ENCODE measurements at regions not wholly inside any gene's neighbourhood (a gene's known extent, or its start where the extent isn't known, plus 50 kb on each side); places are given as distances from the start of the nearest gene placed in this dataset.
"Not testable (repeated sequence)": the region's sequence is repeated elsewhere in the genome, so short reads cannot be mapped to it uniquely, and the experiment has no call there.

DNA sequence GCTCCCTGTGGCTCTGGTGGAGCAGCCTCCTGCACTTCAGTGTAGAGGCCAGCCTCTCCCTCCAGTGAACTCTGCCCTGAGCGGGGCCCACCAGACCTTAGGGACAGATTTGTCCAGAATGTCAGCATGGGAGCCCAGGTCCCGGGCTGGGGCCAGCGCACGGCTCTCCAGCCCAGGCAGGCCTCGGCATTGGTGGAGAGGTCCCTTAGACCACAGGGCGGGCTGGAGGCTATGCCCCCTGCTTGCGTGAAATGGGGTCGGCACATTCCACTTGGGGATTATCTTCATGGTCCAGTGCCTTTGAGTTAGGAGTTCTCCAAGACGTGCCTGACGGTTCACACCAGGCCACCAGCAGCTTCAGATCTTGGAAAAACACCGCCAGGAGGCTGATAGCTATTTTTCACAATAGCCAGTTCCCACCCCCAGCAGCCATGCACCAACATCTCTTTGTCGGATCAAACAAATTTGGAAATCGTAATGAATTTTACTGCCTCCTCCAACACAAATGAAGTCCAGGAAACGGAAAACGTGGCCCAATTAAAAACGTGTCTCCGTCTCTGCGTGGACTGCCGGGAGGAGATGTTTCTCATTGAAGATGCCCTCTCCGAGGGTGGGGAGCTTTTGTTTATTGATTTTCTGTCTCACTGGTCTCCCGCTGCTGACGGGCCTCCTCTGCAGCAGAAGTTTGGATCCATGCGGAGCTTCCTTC, 110.0 kb upstream of the CIBAR2 start:
- no peak for DNase-seq

DNA sequence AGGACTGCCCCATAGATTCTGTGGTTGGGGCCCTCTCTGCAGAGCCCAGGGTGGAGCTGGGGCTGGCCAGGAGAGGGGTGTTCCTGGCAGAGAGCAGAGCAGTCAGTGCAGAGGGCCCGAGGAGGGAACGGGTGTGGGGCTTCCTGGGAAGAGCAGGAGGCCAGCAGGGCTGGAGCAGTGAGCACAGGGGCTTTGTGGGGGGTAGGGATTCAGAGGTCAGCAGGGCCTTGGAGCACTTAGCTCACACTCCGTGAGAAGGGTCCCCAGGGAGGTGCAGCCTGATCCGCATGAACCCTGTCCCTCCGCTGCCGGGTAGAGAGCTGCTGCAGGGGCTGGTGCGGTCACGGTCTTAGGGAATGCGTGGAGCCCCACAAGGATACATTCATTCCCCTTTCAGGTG, 113.0 kb upstream of the CIBAR2 start:
- no peak for DNase-seq

GRCh38 chr16:85225721-85226120, 113.4 kb upstream of the CIBAR2 start:
- DNase-seq: no peak

DNA sequence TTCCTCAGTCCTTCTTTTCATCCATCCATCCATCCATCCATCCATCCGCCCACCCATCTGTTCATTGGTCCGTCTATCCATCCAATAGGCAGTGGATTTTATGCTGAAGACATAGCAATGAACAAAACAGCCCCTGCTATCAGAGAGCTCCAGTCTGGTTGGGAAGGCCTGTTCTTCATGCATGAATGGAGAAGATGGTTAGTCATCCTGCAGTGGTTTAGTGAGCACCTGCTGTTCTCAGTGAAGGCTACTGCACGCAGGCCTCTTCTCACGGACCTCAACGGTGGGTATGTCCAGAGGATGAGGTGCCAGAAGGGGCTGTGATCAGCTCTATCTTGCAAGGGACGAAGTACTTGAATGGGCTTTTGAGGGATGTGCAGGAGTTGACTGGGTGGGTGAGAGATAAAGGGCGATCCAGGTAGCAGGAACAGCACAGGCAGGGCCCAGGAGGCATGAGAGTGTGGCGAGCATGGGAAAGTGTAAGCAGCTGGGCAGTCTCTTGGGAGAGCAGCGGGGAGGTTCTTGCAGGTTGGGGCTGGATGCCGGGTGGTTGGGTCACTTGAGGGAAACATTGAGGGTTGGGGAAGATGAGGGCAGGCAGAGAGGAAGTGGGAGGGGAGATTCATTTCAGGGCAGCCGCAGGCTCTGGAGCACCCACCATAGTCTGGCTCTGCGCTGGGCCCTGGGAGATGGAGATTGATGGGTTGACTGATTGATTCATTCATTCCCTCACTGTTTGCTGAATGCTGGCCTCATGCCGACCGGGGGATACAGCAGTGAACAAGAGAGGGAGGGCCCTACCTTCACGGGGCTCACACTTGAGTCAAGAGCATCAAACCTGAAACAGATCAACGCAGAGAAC, 115.0 kb upstream of the CIBAR2 start:
- DNase-seq: no peak

DNA sequence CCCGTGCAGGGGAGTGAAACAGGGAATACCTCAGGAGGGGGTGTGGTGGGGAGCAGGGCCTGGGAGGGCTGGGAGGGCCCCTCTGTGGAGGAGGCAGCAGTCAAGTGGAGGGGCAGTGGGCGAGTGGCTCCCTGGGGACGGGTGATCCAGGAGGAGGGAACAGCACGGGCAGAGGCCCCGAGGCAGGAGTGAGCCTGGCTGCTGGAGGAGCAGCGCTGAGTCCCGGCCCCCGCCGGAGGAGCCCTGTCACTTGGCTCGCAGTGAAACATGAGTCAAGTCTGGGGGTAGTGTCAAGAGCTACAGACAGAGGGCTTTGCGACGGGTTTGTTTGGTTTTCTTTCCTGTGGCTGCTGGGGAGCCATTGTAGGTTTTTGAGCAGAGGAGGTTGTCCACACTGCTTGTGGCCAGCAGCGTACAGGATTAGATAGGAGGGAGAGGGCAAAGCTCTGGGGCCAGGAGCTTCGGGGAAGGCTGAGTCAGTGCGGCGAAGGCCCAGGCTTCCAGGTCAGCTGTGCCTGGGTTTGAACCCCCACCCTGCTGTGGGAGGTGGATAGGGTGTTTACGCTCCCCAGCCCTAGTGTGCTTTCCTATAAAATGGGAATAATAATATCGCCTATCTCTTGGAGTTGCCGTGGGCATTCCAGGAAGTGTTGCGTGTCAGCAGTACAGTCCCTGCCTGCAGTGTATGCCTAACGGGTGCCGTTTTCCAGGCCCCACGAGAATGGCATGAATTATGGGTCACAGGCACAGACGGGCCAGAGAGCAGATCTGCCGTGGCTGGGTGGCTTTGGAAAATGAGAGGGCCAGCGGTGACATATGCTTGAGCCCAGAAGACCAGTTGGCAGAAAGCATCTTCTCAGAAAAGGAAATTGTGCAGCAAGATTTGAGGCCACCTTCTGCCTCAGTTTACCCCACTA, 115.9 kb upstream of the CIBAR2 start:
- DNase-seq: no peak

DNA sequence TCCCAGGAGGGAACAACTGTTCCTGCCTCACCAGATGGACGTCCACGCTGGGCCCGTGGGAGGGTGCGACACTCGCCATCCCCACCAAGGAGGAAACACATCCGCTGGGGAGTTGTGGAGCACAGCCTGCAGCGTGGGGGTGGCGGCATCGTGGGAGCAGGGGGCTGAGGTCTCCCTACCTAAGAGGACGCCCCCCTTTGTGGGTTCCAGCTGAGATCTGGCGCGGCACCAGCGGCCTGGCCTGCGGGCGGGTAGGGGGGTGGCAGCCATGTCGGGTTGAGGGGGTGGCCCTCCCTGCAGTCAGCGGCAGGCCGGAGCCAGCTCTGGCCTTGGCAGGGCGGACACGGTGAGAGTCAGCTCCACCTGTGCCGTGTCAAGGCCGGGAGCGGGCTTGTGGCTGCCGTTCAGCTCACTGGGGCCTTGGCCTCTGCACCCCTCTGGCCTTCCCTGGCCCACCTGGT, 116.7 kb upstream of the CIBAR2 start:
- no peak for DNase-seq

- no peak for DNase-seq
Measured at GRCh38 chr16:85229869-85230462, 117.7 kb upstream of the CIBAR2 start.

DNA sequence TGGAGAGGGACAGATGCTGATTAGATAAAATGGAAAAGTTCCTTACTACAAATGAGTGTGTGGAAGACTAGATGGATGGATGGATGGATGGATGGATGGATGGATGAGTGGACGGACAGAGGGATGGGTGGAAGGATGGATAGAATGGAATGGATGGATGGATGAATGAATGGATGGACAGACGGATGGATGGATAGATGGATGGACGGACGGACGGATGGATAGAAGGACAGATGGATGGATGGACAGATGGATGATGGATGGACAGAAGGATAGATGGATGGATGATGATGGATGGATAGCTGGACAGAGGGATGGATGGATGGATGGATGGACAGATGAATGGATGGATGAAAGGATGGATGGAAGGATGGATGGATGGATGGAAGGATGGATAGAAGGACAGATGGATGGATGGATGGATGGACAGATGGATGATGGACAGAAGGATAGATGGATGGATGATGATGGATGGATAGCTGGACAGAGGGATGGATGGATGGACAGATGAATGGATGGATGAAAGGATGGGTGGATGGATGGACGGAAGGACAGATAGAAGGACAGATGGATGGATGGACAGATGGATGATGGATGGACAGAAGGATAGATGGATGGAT, 118.6 kb upstream of the CIBAR2 start:
- not testable (repeated sequence) for DNase-seq

GRCh38 chr16:85231959-85232358, 119.7 kb upstream of the CIBAR2 start:
- DNase-seq: no peak

DNA sequence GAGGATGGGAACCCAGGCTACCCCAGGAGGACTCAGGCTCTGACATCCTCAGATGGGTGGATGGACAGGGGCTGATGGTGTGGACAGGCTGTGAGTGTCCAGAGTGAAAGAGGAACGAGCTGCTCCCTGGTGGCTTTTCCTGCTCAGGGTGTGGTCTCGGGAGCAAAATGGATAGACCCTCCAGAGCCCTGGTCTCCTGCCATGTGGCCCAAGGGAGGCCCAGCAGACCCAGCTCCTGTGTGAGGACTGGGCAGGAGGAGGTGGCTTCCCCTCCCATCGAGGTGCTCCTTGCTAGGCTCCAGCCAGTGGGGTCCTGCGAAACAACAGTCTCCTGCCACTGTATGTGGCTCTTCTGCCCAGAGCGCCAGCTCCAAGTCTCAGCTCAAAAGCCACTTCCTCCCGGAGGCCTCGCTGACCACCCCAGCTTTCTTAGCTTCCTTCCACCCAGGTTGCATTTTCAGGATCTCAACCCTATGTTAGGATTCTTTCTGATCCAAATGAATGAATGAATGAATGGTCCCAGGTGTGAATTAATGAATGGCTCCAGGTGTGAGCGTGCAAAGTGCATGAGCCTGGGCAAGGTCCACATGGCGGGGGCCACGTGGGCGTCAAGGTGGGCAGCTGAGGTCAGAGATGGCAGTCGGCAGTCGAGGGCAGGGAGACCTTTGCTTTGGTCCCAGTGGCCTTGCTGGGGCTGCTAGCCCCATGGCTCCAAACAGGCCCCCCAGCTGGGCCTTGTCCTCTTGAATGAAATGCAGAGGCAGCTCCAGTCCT, 120.3 kb upstream of the CIBAR2 start:
- DNase-seq: no peak

- no peak for DNase-seq
Measured at GRCh38 chr16:85233516-85233915, 121.2 kb upstream of the CIBAR2 start.

DNA sequence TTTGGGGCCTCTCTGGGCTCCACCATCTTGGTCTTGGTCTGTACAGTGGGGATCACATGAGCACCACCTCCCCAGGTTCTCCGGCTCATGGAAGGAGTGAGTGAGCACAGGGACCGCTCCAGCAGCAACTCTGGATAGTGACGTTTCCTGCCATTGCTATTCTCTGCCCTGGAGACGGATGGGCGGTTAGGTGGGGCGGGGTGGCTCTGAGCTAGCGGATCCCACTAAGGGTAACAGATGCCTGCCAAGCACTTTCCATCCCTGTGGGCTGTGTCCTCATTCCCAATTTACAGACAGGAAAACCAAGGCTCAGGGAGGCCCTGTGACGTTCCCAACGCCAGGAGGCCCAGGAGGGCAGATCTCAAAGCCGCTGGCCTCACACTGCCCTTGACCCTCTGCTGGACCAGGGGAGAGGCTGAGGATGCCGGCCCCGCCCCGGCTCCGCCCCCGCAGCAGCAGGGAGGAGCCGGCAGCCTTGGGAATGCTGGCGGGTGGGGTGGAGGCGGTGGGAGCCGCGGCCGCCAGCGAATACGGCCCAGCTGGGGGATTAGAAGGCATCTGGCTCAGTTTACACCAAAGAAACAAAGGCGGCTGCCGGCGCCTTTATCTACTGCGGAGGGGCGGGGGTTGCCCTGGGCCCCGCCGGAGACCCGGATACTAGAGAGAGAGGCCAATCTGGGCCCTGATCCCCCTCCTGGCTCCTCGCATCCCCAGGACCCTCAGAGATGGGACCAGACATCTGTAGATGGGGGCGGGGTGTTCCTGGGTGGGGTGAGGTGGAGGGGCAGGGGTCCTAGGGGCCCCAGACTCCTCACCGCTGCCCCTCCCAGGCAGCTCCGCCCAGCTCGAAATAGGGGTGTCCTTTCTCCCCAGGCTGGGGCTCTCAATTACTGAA, 122.3 kb upstream of the CIBAR2 start:
- no peak for DNase-seq

GRCh38 chr16:85235991-85236817, 123.9 kb upstream of the CIBAR2 start:
- DNase-seq: no peak

GRCh38 chr16:85236818-85237150, 124.5 kb upstream of the CIBAR2 start:
- no peak for DNase-seq

DNA sequence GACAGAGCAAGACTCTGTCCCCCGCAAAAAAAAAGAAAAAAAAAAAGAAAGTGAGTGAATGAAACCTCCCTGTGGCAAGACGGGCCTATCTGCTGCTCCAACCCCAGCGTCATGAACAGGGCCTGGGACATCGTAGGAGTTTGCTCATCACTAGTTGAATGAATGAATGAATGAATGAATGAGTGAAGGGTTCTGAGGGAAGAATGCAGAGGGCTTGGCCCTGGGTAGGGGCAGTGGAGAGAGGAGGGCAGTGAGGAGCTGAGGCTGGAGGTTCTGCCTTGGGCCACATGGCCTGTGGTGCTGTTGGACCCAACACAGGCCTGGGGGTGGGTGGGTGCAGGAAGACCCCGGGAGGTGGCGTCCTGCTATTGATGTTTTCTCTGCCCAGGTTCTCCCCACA, 125.5 kb upstream of the CIBAR2 start:
- DNase-seq: no peak

GRCh38 chr16:85238233-85238647, 126.0 kb upstream of the CIBAR2 start:
- DNase-seq: no peak

DNA sequence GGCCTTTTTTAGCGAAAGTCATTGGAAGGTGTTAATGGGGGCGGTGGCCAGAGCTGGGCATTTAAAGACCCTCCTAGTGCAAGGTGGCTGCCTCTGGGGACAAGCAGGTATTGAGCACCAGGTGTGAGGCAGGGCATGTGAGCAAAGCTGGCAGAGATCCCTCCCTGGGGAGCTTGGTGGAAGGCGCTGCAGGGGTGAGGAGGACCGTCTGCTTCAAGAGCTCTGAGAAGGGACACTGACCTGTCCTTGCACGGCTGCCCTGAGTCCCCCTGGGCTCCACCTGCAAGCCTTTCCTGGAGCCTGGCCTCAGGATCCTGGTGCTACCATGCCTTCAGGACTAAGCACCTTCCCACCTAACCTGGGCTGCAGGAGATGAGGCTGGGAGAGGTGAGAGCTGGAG, 127.0 kb upstream of the CIBAR2 start:
- no peak for DNase-seq

DNA sequence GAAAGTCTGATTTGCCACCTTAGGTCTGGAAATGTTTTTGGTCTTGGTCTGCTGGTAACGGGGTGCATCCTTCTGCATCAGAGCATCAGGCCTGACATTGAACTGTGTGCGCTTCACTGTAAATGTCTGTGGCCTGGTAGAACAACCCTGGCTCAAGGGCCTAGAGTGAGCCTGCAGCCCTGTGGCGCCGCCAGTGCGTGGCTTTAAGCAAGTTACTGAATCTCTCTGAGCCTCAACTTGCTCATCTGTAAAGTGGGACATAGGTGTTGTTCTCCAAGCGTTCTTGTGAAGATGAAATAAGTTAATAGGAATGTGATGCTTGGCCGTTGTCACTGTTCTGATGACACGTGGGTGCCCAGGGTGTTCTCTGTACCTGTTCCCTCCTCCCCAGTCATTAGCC, 127.6 kb upstream of the CIBAR2 start:
- DNase-seq: no peak
